Endodermal cell (in vitro differentiated cells): ENCODE measurements at regions not wholly inside any gene's neighbourhood (a gene's known extent, or its start where the extent isn't known, plus 50 kb on each side); places are given as distances from the start of the nearest gene placed in this dataset.

Source experiments
- DNase-seq: peaks from one replicate; pipeline ENCODE4 v3.0.0-alpha.2; 2017
- H3K27ac ChIP-seq: 2 replicates; pipeline ENCODE4 v1.5.1; 2013; ENCODE audit warnings: mild to moderate bottlenecking, low read depth, low read length, moderate library complexity
- H3K27me3 ChIP-seq: 2 replicates; pipeline ENCODE4 v1.6.1; 2013; ENCODE audit warnings: mild to moderate bottlenecking, low read length, moderate library complexity; ENCODE audit not compliant: insufficient read depth, control insufficient read depth, poor library complexity, severe bottlenecking
- H3K36me3 ChIP-seq: 2 replicates; pipeline ENCODE4 v1.7.0; 2013; ENCODE audit warnings: mild to moderate bottlenecking, low read length, moderate library complexity; ENCODE audit not compliant: control insufficient read depth, insufficient read depth
- H3K4me1 ChIP-seq: one replicate; pipeline ENCODE4 v1.7.0; 2013; ENCODE audit warnings: low read length; ENCODE audit not compliant: control insufficient read depth, insufficient read depth
- H3K4me3 ChIP-seq: 2 replicates; pipeline ENCODE4 v1.5.1; 2013; ENCODE audit warnings: mild to moderate bottlenecking, low read length, moderate library complexity
- H3K9ac ChIP-seq: 2 replicates; pipeline ENCODE4 v1.6.1; 2013; ENCODE audit warnings: mild to moderate bottlenecking, low read length, moderate library complexity; ENCODE audit not compliant: poor library complexity, severe bottlenecking; ENCODE audit errors: extremely low read depth
- H3K9me3 ChIP-seq: 2 replicates; pipeline ENCODE4 v1.6.1; 2013; ENCODE audit warnings: mild to moderate bottlenecking, low read length, moderate library complexity; ENCODE audit not compliant: control insufficient read depth
- H3K27ac Mint-ChIP-seq: 2 replicates; pipeline ENCODE4 v1.8.0; 2020; ENCODE audit warnings: mixed read lengths
- H3K27me3 Mint-ChIP-seq: 2 replicates; pipeline ENCODE4 v1.8.0; 2021; ENCODE audit warnings: mild to moderate bottlenecking, mixed read lengths; ENCODE audit not compliant: insufficient read depth
- H3K36me3 Mint-ChIP-seq: 2 replicates; pipeline ENCODE4 v1.8.0; 2020; ENCODE audit warnings: low read depth, mixed read lengths
- H3K4me1 Mint-ChIP-seq: 2 replicates; pipeline ENCODE4 v1.8.0; 2020; ENCODE audit warnings: mixed read lengths
- H3K4me3 Mint-ChIP-seq: 2 replicates; pipeline ENCODE4 v1.8.0; 2020; ENCODE audit warnings: mild to moderate bottlenecking, moderate library complexity, mixed read lengths
- H3K9me3 Mint-ChIP-seq: 2 replicates; pipeline ENCODE4 v1.8.0; 2020; ENCODE audit warnings: mild to moderate bottlenecking, mixed read lengths
- CTCF ChIP-seq: fragments of 200-600 bp; sonication (generic); conservative IDR thresholded peaks from 2 replicates; pipeline ENCODE4 v1.5.0; 2021; ENCODE audit warnings: antibody characterized with exemption, mild to moderate bottlenecking
- WGBS, 2 experiments: methylation state at CpG; one replicate each; pipeline versions ENCODE4 v1.1.5 to v1.1.7; 2013; ENCODE audit warnings: missing lambda C conversion rate in 2 of 2, mixed read lengths in 1 of 2; ENCODE audit not compliant: insufficient coverage in 1 of 2, insufficient read length in 1 of 2; 5-methylcytosine and 5-hydroxymethylcytosine counted together

GRCh38 chr7:94182721-94183120 is 178.6 kb upstream of the BET1 start:
- no peaks in the 10 kb centered on the region for H3K36me3 ChIP-seq
- H3K4me1 ChIP-seq: no peaks in the 10 kb centered on the region
- H3K9ac ChIP-seq: no peak overlapping the region
- 96 to 100% methylated on average over 2 to 3 of the region's 3 CpGs for WGBS, 2 experiments
- no peaks in the 10 kb centered on the region for H3K9me3 Mint-ChIP-seq
- H3K36me3 Mint-ChIP-seq: no peaks in the 10 kb centered on the region
- H3K4me1 Mint-ChIP-seq: peaks cover 12% of the 10 kb centered on the region
- no peak overlapping the region for H3K4me3 Mint-ChIP-seq
- TF ChIP-seq CTCF: no peak
- peaks cover 19% of the 10 kb centered on the region for H3K27me3 ChIP-seq
- DNase-seq: no peak
- H3K27ac ChIP-seq: peak overlapping the region; percentile 76
- H3K9me3 ChIP-seq: no peaks in the 10 kb centered on the region
- no peak overlapping the region for H3K4me3 ChIP-seq
- H3K27me3 Mint-ChIP-seq: peaks cover 8% of the 10 kb centered on the region
- H3K27ac Mint-ChIP-seq: no peak overlapping the region

- Histone ChIP-seq H3K9me3 (no peaks in the 10 kb centered on the region), H3K9ac (no peak overlapping the region), H3K27ac (peak overlapping the region; percentile 76), H3K4me3 (no peak overlapping the region), H3K27me3 (peaks cover 13% of the 10 kb centered on the region), H3K4me1 (no peaks in the 10 kb centered on the region), H3K36me3 (no peaks in the 10 kb centered on the region)
- WGBS, 2 experiments: 83% methylated on average over 2 of the region's 2 CpGs; no CpG with 5 or more reads in 1 of the 2 experiments
- Mint-ChIP-seq H3K27ac (no peak overlapping the region), H3K4me3 (no peak overlapping the region), H3K9me3 (peaks cover 1% of the 10 kb centered on the region), H3K36me3 (no peaks in the 10 kb centered on the region), H3K4me1 (peaks cover 12% of the 10 kb centered on the region), H3K27me3 (peaks cover 3% of the 10 kb centered on the region)
- no peak for DNase-seq
- no peak for TF ChIP-seq CTCF
These were observed 179.2 kb upstream of the BET1 start for GRCh38 chr7:94183289-94183749.

GRCh38 chr7:94183891-94184290 is 179.7 kb upstream of the BET1 start:
- H3K4me1 Mint-ChIP-seq: peaks cover 12% of the 10 kb centered on the region
- peak overlapping the region; percentile 76 for H3K27ac ChIP-seq
- DNase-seq: no peak
- H3K4me3 Mint-ChIP-seq: no peak overlapping the region
- H3K4me1 ChIP-seq: no peaks in the 10 kb centered on the region
- H3K27ac Mint-ChIP-seq: no peak overlapping the region
- peaks cover 7% of the 10 kb centered on the region for H3K27me3 ChIP-seq
- H3K9me3 ChIP-seq: no peaks in the 10 kb centered on the region
- WGBS, 2 experiments: 95 to 100% methylated on average over 1 to 2 of the region's 3 CpGs
- peaks cover 1% of the 10 kb centered on the region for H3K9me3 Mint-ChIP-seq
- no peak overlapping the region for H3K9ac ChIP-seq
- H3K36me3 Mint-ChIP-seq: no peaks in the 10 kb centered on the region
- no peak for TF ChIP-seq CTCF
- peaks cover 1% of the 10 kb centered on the region for H3K27me3 Mint-ChIP-seq
- H3K4me3 ChIP-seq: no peak overlapping the region
- no peaks in the 10 kb centered on the region for H3K36me3 ChIP-seq
